Activated CD4-positive, alpha-beta T cell treated with anti-CD3 and anti-CD28 coated beads, Interleukin-2, amount 10 ng/mL, durations not matched to agents 7 days and 5 days (primary cell): ENCODE measurements at regions not wholly inside any gene's neighbourhood (a gene's known extent, or its start where the extent isn't known, plus 50 kb on each side); places are given as distances from the start of the nearest gene placed in this dataset.

ENCODE experiments used
- CTCF ChIA-PET: fragments of 350-600 bp; sonication (Branson Sonifier 250); formaldehyde crosslinking; loops from one replicate; lab custom pipeline; 2021; ENCODE audit warnings: antibody characterized with exemption; lab: Charles Lee
- POLR2A ChIA-PET: fragments of 350-600 bp; sonication (Branson Sonifier 250); formaldehyde crosslinking; loops from one replicate; lab custom pipeline; 2021; ENCODE audit warnings: antibody characterized with exemption; lab: Charles Lee
- DNase-seq: peaks from one replicate; pipeline ENCODE4 v3.0.0-alpha.2; 2020
- H3K27ac Mint-ChIP-seq: one replicate; pipeline ENCODE4 v1.8.0; 2021; ENCODE audit warnings: mild to moderate bottlenecking, moderate library complexity, mixed read lengths
- H3K27me3 Mint-ChIP-seq: one replicate; pipeline ENCODE4 v1.8.0; 2021; ENCODE audit warnings: mixed read lengths
- H3K36me3 Mint-ChIP-seq: one replicate; pipeline ENCODE4 v1.8.0; 2021; ENCODE audit warnings: low read depth, mixed read lengths
- H3K4me1 Mint-ChIP-seq: one replicate; pipeline ENCODE4 v1.8.0; 2021; ENCODE audit warnings: mixed read lengths
- H3K4me3 Mint-ChIP-seq: one replicate; pipeline ENCODE4 v1.8.0; 2021; ENCODE audit warnings: mild to moderate bottlenecking, moderate library complexity, mixed read lengths
- H3K9me3 Mint-ChIP-seq: one replicate; pipeline ENCODE4 v1.8.0; 2021; ENCODE audit warnings: mixed read lengths

GRCh38 chr5:54882841-54883240, 102.6 kb downstream of the ESM1 start:
- peaks cover 70% of the 10 kb centered on the region for H3K27me3 Mint-ChIP-seq
- no peak overlapping the region for H3K27ac Mint-ChIP-seq
- H3K4me3 Mint-ChIP-seq: no peak overlapping the region
- no peaks in the 10 kb centered on the region for H3K9me3 Mint-ChIP-seq
- ChIA-PET POLR2A (no interaction called here), CTCF (interaction anchor here (1.3 kb wide), 1 partner anchor 15 kb away, joined by 3 read pairs; no protein-coding TSS in a partner anchor)
- no peaks in the 10 kb centered on the region for H3K36me3 Mint-ChIP-seq
- no peak for DNase-seq
- H3K4me1 Mint-ChIP-seq: peaks cover 15% of the 10 kb centered on the region

- DNase-seq: no peak
- Mint-ChIP-seq H3K27ac (no peak overlapping the region), H3K36me3 (no peaks in the 10 kb centered on the region), H3K4me3 (no peak overlapping the region), H3K9me3 (no peaks in the 10 kb centered on the region), H3K27me3 (peaks cover 65% of the 10 kb centered on the region), H3K4me1 (peaks cover 16% of the 10 kb centered on the region)
- CTCF ChIA-PET: interaction anchor here (1.3 kb wide), 1 partner anchor 15 kb away, joined by 3 read pairs; no protein-coding TSS in a partner anchor
- POLR2A ChIA-PET: no interaction called here
Measured at GRCh38 chr5:54882101-54882500, 103.3 kb downstream of the ESM1 start.

GRCh38 chr5:54881286-54882005, 103.9 kb downstream of the ESM1 start:
- POLR2A ChIA-PET: no interaction called here
- H3K27ac Mint-ChIP-seq: no peak overlapping the region

GRCh38 chr5:54876976-54877375, 108.4 kb downstream of the ESM1 start:
- peaks cover 17% of the 10 kb centered on the region for H3K4me1 Mint-ChIP-seq
- DNase-seq: no peak
- H3K27ac Mint-ChIP-seq: no peak overlapping the region
- H3K9me3 Mint-ChIP-seq: no peaks in the 10 kb centered on the region
- no peaks in the 10 kb centered on the region for H3K36me3 Mint-ChIP-seq
- ChIA-PET CTCF (interaction anchor here (1.4 kb wide), 1 partner anchor 360 kb away, joined by 4 read pairs; the partner anchor contains the start of gene SNX18), POLR2A (no interaction called here)
- H3K4me3 Mint-ChIP-seq: no peak overlapping the region
- peaks cover 60% of the 10 kb centered on the region for H3K27me3 Mint-ChIP-seq

More at GRCh38 chr5:54881286-54882005, 103.9 kb downstream of the ESM1 start:
- DNase-seq: peak; percentile 25
- Mint-ChIP-seq H3K4me1 (peaks cover 16% of the 10 kb centered on the region), H3K27me3 (peaks cover 65% of the 10 kb centered on the region), H3K9me3 (no peaks in the 10 kb centered on the region), H3K4me3 (no peak overlapping the region), H3K36me3 (no peaks in the 10 kb centered on the region)
- CTCF ChIA-PET: interaction anchor here (1.3 to 1.7 kb wide), 2 partner anchors 14 to 15 kb away, joined by 3 to 5 read pairs; no protein-coding TSS in a partner anchor

GRCh38 chr5:54876556-54876955, 108.8 kb downstream of the ESM1 start:
- H3K27ac Mint-ChIP-seq: no peak overlapping the region
- CTCF ChIA-PET: interaction anchor here (1.4 kb wide), 1 partner anchor 359 kb away, joined by 4 read pairs; the partner anchor contains the start of gene SNX18
- H3K4me3 Mint-ChIP-seq: no peak overlapping the region
- peaks cover 60% of the 10 kb centered on the region for H3K27me3 Mint-ChIP-seq
- no peak for DNase-seq
- no peaks in the 10 kb centered on the region for H3K9me3 Mint-ChIP-seq
- H3K36me3 Mint-ChIP-seq: no peaks in the 10 kb centered on the region
- peaks cover 14% of the 10 kb centered on the region for H3K4me1 Mint-ChIP-seq
- POLR2A ChIA-PET: no interaction called here

- Mint-ChIP-seq H3K27me3 (peaks cover 66% of the 10 kb centered on the region), H3K4me3 (no peak overlapping the region), H3K4me1 (peaks cover 11% of the 10 kb centered on the region), H3K36me3 (no peaks in the 10 kb centered on the region), H3K27ac (no peak overlapping the region), H3K9me3 (no peaks in the 10 kb centered on the region)
- ChIA-PET POLR2A (no interaction called here), CTCF (interaction anchor here (2.4 kb wide), 1 partner anchor 357 kb away, joined by 17 read pairs; the partner anchor contains the start of gene SNX18)
- DNase-seq: no peak
Measured at GRCh38 chr5:54874337-54875021, 110.9 kb downstream of the ESM1 start.

GRCh38 chr5:54873691-54874090, 111.7 kb downstream of the ESM1 start:
- H3K4me1 Mint-ChIP-seq: peaks cover 18% of the 10 kb centered on the region
- no peak overlapping the region for H3K4me3 Mint-ChIP-seq
- ChIA-PET CTCF (interaction anchor here (2.4 kb wide), 1 partner anchor 356 kb away, joined by 17 read pairs; the partner anchor contains the start of gene SNX18), POLR2A (no interaction called here)
- H3K36me3 Mint-ChIP-seq: no peaks in the 10 kb centered on the region
- no peaks in the 10 kb centered on the region for H3K9me3 Mint-ChIP-seq
- H3K27me3 Mint-ChIP-seq: peaks cover 74% of the 10 kb centered on the region
- no peak for DNase-seq
- no peak overlapping the region for H3K27ac Mint-ChIP-seq

GRCh38 chr5:54872810-54873209, 112.6 kb downstream of the ESM1 start:
- Mint-ChIP-seq H3K27ac (no peak overlapping the region), H3K4me3 (no peak overlapping the region), H3K4me1 (peaks cover 27% of the 10 kb centered on the region), H3K9me3 (no peaks in the 10 kb centered on the region), H3K27me3 (peaks cover 73% of the 10 kb centered on the region), H3K36me3 (no peaks in the 10 kb centered on the region)
- DNase-seq: no peak
- ChIA-PET POLR2A (no interaction called here), CTCF (interaction anchor here (0.7 to 2.4 kb wide), 4 partner anchors 13 to 355 kb away, joined by 3 to 17 read pairs (median 4); partner anchors contain the start of gene SNX18)

GRCh38 chr5:54870271-54870670, 115.1 kb downstream of the ESM1 start:
- H3K27me3 Mint-ChIP-seq: peaks cover 69% of the 10 kb centered on the region
- H3K36me3 Mint-ChIP-seq: no peaks in the 10 kb centered on the region

GRCh38 chr5:54869691-54870090, 115.7 kb downstream of the ESM1 start:
- Mint-ChIP-seq H3K9me3 (no peaks in the 10 kb centered on the region), H3K27me3 (peaks cover 65% of the 10 kb centered on the region), H3K27ac (no peak overlapping the region), H3K36me3 (no peaks in the 10 kb centered on the region), H3K4me1 (peaks cover 33% of the 10 kb centered on the region), H3K4me3 (no peak overlapping the region)
- DNase-seq: no peak
- CTCF ChIA-PET: no interaction called here
- POLR2A ChIA-PET: no interaction called here

More at GRCh38 chr5:54870271-54870670, 115.1 kb downstream of the ESM1 start:
- H3K27ac Mint-ChIP-seq: no peak overlapping the region
- H3K4me1 Mint-ChIP-seq: peaks cover 36% of the 10 kb centered on the region
- H3K4me3 Mint-ChIP-seq: no peak overlapping the region
- CTCF ChIA-PET: interaction anchor here (2.0 kb wide), 1 partner anchor 353 kb away, joined by 11 read pairs; the partner anchor contains the start of gene SNX18
- no peak for DNase-seq
- POLR2A ChIA-PET: no interaction called here
- H3K9me3 Mint-ChIP-seq: no peaks in the 10 kb centered on the region

- H3K27ac Mint-ChIP-seq: no peak overlapping the region
- peaks cover 57% of the 10 kb centered on the region for H3K27me3 Mint-ChIP-seq
- H3K4me3 Mint-ChIP-seq: no peak overlapping the region
- ChIA-PET POLR2A (no interaction called here), CTCF (interaction anchor here (3.3 kb wide), 2 partner anchors 25 to 351 kb away, joined by 16 to 42 read pairs; partner anchors contain the start of gene SNX18)
- DNase-seq: peak; percentile 39
- peaks cover 29% of the 10 kb centered on the region for H3K4me1 Mint-ChIP-seq
- no peaks in the 10 kb centered on the region for H3K9me3 Mint-ChIP-seq
- no peaks in the 10 kb centered on the region for H3K36me3 Mint-ChIP-seq
Measured at GRCh38 chr5:54868511-54869483, 116.6 kb downstream of the ESM1 start.
